A549 (cell line): ENCODE measurements at regions not wholly inside any gene's neighbourhood (a gene's known extent, or its start where the extent isn't known, plus 50 kb on each side); places are given as distances from the start of the nearest gene placed in this dataset.
A peak's percentile ranks its signal among the peaks of the same experiment; 100 is the strongest.

ENCODE experiments used
- ATAC-seq, 2 experiments: fragments of 200-7000 bp in 1 of 2; fragments of >200 bp in 1 of 2; cut with Nextera tagmentation in 1 of 2; cut with Tn5 transposase in 1 of 2; 3 replicates each; pipeline versions ENCODE4 v1.8.0 to v1.9.1; 2018 to 2020; ENCODE audit warnings: mild to moderate bottlenecking in 1 of 2, moderate library complexity in 1 of 2
- CTCF ChIA-PET: fragments of 300-600 bp; sonication (Branson Sonifier 250); formaldehyde crosslinking; extraction: SDS; loops from one replicate; lab custom pipeline; 2021; ENCODE audit warnings: antibody characterized with exemption, inconsistent platforms; lab: Yijun Ruan, JAX
- POLR2A ChIA-PET: fragments of 350-600 bp; formaldehyde crosslinking; extraction: SDS; loops from one replicate; lab custom pipeline; 2021; ENCODE audit warnings: antibody characterized with exemption, inconsistent platforms; lab: Yijun Ruan, JAX
- DNase-seq, 2 experiments: peaks; one replicate each; pipeline versions ENCODE4 v3.0.0 to v3.0.0-alpha.2; 2011 to 2016; ENCODE audit warnings: low read depth in 1 of 2, low spot score in 1 of 2
- FAIRE-seq: peaks from 2 replicates; lab custom pipeline; 2011; peaks lifted over from hg19 to GRCh38; lab: Jason Lieb, UNC
- H3K27ac ChIP-seq, 2 experiments: fragments of >200 bp; sonication (Bioruptor Twin); formaldehyde crosslinking; 3 replicates each; pipeline ENCODE4 v1.5.1; 2016 to 2017
- H3K4me1 ChIP-seq: fragments of >200 bp; sonication (Bioruptor Twin); formaldehyde crosslinking; 3 replicates; pipeline ENCODE4 v1.6.1; 2016
- H3K4me2 ChIP-seq: fragments of >200 bp; sonication (Bioruptor Twin); formaldehyde crosslinking; 3 replicates; pipeline ENCODE4 v1.6.1; 2016
- H3K4me3 ChIP-seq: fragments of >200 bp; sonication (Bioruptor Twin); formaldehyde crosslinking; 3 replicates; pipeline ENCODE4 v1.5.1; 2016
- H3K9me3 ChIP-seq: fragments of >200 bp; sonication (Bioruptor Twin); formaldehyde crosslinking; 3 replicates; pipeline ENCODE4 v1.6.1; 2016
- BHLHE40 ChIP-seq: IDR thresholded peaks from 2 replicates; pipeline ENCODE4 v1.6.1; 2012; ENCODE audit warnings: low read depth, low read length, inconsistent platforms
- CBX2 ChIP-seq: fragments of 200-600 bp; sonication (generic); IDR thresholded peaks from 2 replicates; pipeline ENCODE4 v1.6.1; 2016; ENCODE audit warnings: low read depth, mild to moderate bottlenecking, borderline replicate concordance
- CEBPB ChIP-seq, 2 experiments: fragments of >200 bp in 1 of 2; sonication (Bioruptor Twin) in 1 of 2; formaldehyde crosslinking in 1 of 2; IDR thresholded peaks; 2 replicates each; pipeline ENCODE4 v1.6.1; 2012 to 2016
- CHD2 ChIP-seq: fragments of 150-350 bp; IDR thresholded peaks from 2 replicates; pipeline ENCODE4 v1.6.1; 2014; ENCODE audit warnings: low read length; ENCODE audit not compliant: partially characterized antibody
- CTCF ChIP-seq: fragments of >200 bp; sonication (Bioruptor Twin); formaldehyde crosslinking; IDR thresholded peaks from 3 replicates; pipeline ENCODE4 v1.5.1; 2016
- E2F6 ChIP-seq: IDR thresholded peaks from 2 replicates; pipeline ENCODE4 v1.6.1; 2012; ENCODE audit warnings: low read depth, borderline replicate concordance
- ELK1 ChIP-seq: fragments of 150-350 bp; IDR thresholded peaks from 2 replicates; pipeline ENCODE4 v1.6.1; 2014; ENCODE audit warnings: low read depth, mild to moderate bottlenecking, low read length
- FOSB ChIP-seq: fragments of 250-450 bp; sonication (Bioruptor Pico); IDR thresholded peaks from 2 replicates; pipeline ENCODE4 v1.5.0; 2020; ENCODE audit warnings: mild to moderate bottlenecking, moderate library complexity
- FOSL2 ChIP-seq, 2 experiments: fragments of 450-650 bp in 1 of 2; fragments of >200 bp in 1 of 2; sonication (Bioruptor Twin) in 1 of 2; formaldehyde crosslinking; IDR thresholded peaks; 2 replicates each; pipeline versions ENCODE4 v1.5.0 to v1.6.1; 2016 to 2020; ENCODE audit warnings: mild to moderate bottlenecking in 1 of 2, moderate library complexity in 1 of 2
- GATA3 ChIP-seq: IDR thresholded peaks from 2 replicates; pipeline ENCODE4 v1.6.1; 2012; ENCODE audit warnings: borderline replicate concordance
- HOXB13 ChIP-seq: fragments of 250-450 bp; sonication (Bioruptor Pico); IDR thresholded peaks from 2 replicates; pipeline ENCODE4 v1.5.0; 2020; ENCODE audit warnings: low read depth, mild to moderate bottlenecking, moderate library complexity
- JUNB ChIP-seq: fragments of >200 bp; sonication (Bioruptor Twin); formaldehyde crosslinking; IDR thresholded peaks from 2 replicates; pipeline ENCODE4 v1.6.1; 2016
- KDM1A ChIP-seq: fragments of 200-600 bp; sonication (generic); IDR thresholded peaks from 2 replicates; pipeline ENCODE4 v1.6.1; 2016; ENCODE audit warnings: low read depth, mild to moderate bottlenecking
- MAFK ChIP-seq: fragments of 450-650 bp; IDR thresholded peaks from 2 replicates; pipeline ENCODE4 v1.6.1; 2014; ENCODE audit not compliant: partially characterized antibody
- MAZ ChIP-seq: fragments of 150-350 bp; IDR thresholded peaks from 2 replicates; pipeline ENCODE4 v1.6.1; 2014; ENCODE audit warnings: antibody characterized with exemption, low read depth, low read length, borderline replicate concordance
- MYC ChIP-seq: IDR thresholded peaks from 2 replicates; pipeline ENCODE4 v1.6.1; 2012; ENCODE audit warnings: mild to moderate bottlenecking, inconsistent platforms, low read length, improper control_type of control experiment, borderline replicate concordance
- NFE2L2 ChIP-seq: fragments of 150-350 bp; conservative IDR thresholded peaks from 2 replicates; pipeline ENCODE4 v1.6.1; 2014; ENCODE audit warnings: low read length
- TFCP2L1 ChIP-seq: fragments of 250-450 bp; sonication (Bioruptor Pico); IDR thresholded peaks from 2 replicates; pipeline ENCODE4 v1.5.0; 2021; ENCODE audit warnings: mild to moderate bottlenecking
- ZFP36 ChIP-seq: fragments of 450-650 bp; IDR thresholded peaks from 2 replicates; pipeline ENCODE4 v1.6.1; 2014; ENCODE audit warnings: borderline replicate concordance; ENCODE audit not compliant: partially characterized antibody
- ZNF302 ChIP-seq: fragments of 250-450 bp; sonication (Bioruptor Pico); IDR thresholded peaks from 2 replicates; pipeline ENCODE4 v1.9.0; 2021; ENCODE audit warnings: inconsistent platforms, mild to moderate bottlenecking, moderate library complexity
- WGBS: methylation state at CpG from one replicate; pipeline ENCODE4 v1.1.6; 2017; ENCODE audit errors: missing lambda C conversion rate; 5-methylcytosine and 5-hydroxymethylcytosine counted together
- TF ChIP-seq, protein P1 (sequence below): fragments of >200 bp; sonication (Bioruptor Twin); formaldehyde crosslinking; IDR thresholded peaks from 2 replicates; pipeline ENCODE4 v1.6.1; 2016
- TF ChIP-seq, protein P2 (sequence below): fragments of 250-450 bp; sonication (Bioruptor Pico); IDR thresholded peaks from 2 replicates; pipeline ENCODE4 v1.5.0; 2021; ENCODE audit warnings: mild to moderate bottlenecking, moderate library complexity, borderline replicate concordance

GRCh38 chr20:19913927-19914614, 103.1 kb upstream of the NAA20 start:
- TF ChIP-seq KDM1A (no peak), ZNF302 (CRISPR knock-in tag) (no peak), CEBPB (IDR thresholded peaks at IDR 0.05) (no peak), FOSL2 (IDR thresholded peaks at IDR 0.05) (no peak; the same call in 1 of the 2 replicates), FOSL2 (CRISPR knock-in tag; IDR thresholded peaks at IDR 0.05) (peak; percentile 63), MAFK (no peak), ZFP36 (no peak), ELK1 (no peak), MAZ (no peak), GATA3 (no peak), CBX2 (no peak), BHLHE40 (no peak), CTCF (no peak), E2F6 (peak; percentile 30; the same call in 1 of the 2 replicates), CHD2 (no peak), JUNB (peak; percentile 14; the same call in 1 of the 2 replicates), MYC (no peak), NFE2L2 (no peak), TFCP2L1 (CRISPR knock-in tag) (no peak), FOSB (CRISPR knock-in tag) (no peak), HOXB13 (CRISPR knock-in tag) (no peak)
- TF ChIP-seq, protein P1, sequence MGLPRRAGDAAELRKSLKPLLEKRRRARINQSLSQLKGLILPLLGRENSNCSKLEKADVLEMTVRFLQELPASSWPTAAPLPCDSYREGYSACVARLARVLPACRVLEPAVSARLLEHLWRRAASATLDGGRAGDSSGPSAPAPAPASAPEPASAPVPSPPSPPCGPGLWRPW: no peak
- TF ChIP-seq, protein P2, sequence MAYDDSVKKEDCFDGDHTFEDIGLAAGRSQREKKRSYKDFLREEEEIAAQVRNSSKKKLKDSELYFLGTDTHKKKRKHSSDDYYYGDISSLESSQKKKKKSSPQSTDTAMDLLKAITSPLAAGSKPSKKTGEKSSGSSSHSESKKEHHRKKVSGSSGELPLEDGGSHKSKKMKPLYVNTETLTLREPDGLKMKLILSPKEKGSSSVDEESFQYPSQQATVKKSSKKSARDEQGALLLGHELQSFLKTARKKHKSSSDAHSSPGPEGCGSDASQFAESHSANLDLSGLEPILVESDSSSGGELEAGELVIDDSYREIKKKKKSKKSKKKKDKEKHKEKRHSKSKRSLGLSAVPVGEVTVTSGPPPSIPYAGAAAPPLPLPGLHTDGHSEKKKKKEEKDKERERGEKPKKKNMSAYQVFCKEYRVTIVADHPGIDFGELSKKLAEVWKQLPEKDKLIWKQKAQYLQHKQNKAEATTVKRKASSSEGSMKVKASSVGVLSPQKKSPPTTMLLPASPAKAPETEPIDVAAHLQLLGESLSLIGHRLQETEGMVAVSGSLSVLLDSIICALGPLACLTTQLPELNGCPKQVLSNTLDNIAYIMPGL (CRISPR knock-in tag): no peak
- peak in 1 of 2 experiments; percentile 72; a peak in 3 of 6 replicates for ATAC-seq
- 63% methylated on average over 10 of the region's 10 CpGs for WGBS
- H3K4me1 ChIP-seq: peaks cover 28% of the 10 kb centered on the region
- ChIA-PET POLR2A (interaction anchor here (1.3 kb wide), 1 partner anchor 63 kb away, joined by 3 read pairs; no protein-coding TSS in a partner anchor), CTCF (interaction anchor here (1.0 to 1.6 kb wide), 5 partner anchors 8 to 129 kb away, joined by 3 to 6 read pairs (median 4); no protein-coding TSS in a partner anchor)
- H3K4me2 ChIP-seq: peak overlapping the region; percentile 34
- peak in 1 of 2 experiments; percentile 62 for DNase-seq
- no peak overlapping the region for H3K4me3 ChIP-seq
- peak overlapping the region; percentile 48 to 49; a peak in 4 of 6 replicates for H3K27ac ChIP-seq
- peak; percentile 49 for FAIRE-seq
- no peaks in the 10 kb centered on the region for H3K9me3 ChIP-seq
